Left colon (tissue), 2 donors: ENCODE measurements at regions not wholly inside any gene's neighbourhood (a gene's known extent, or its start where the extent isn't known, plus 50 kb on each side); places are given as distances from the start of the nearest gene placed in this dataset.
"Not testable (repeated sequence)": the region's sequence is repeated elsewhere in the genome, so short reads cannot be mapped to it uniquely, and the experiment has no call there.

ENCODE experiments used
- ATAC-seq: fragments of 200-7000 bp; cut with Tn5 transposase; one replicate; pipeline ENCODE4 v1.9.1; 2020; ENCODE audit warnings: mild to moderate bottlenecking, moderate library complexity
- DNase-seq, 2 donors: peaks; one replicate each; pipeline ENCODE4 v3.0.0-alpha.2; 2020
- intact Hi-C, 2 donors: fragments of 100-400 bp; cut with DNase I in 1 of 2; cut with micrococcal nuclease in 1 of 2; formaldehyde crosslinking; loops; one replicate each; pipeline versions ENCODE4 v1.11.2 to v1.14.0; 2022; cut with DNase I, micrococcal nuclease
- donor health status: DM: no; HTN: no; CAD: no.
- donor health status: DM: yes; HTN: yes; CAD: no.

DNA sequence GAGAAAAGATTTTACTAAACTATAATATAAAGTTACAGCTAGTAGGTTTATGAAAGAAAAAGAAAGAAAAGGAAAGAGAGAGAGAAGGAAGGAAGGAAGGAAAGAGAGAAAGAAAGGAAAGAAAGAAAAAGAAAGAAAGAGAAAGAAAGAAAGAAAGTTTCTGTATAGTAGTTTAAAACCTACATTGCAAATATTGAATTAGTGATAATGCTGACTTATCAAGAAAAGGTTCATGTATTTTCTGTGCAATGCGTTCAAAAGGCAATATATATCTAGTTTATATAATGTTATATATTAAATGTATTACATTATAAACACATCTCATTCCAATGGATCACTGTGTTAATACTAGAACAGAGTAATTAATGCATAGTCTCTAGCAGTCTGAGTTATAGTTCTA, 648.4 kb downstream of the ZBBX start:
- no peak for ATAC-seq
- intact Hi-C loops, result no loop called here
- no peak for DNase-seq

DNA sequence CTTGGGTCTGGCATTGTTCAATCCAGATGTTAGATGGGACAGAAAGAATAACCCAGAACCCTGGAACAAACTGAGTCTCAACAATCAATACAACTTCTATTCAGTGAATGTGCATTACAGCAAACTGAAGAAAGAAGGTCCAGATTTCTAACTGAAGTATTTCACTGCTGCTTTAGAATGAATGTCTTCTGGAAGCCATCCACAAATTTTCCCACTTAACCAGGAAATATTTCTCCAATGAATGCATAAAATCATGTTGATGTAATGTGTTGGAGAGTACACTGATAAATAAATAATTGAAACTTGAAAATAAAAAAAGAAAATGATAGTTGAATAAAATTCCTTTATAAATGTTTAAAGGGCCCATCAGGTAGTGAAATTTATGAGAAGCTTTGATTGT, 658.6 kb downstream of the ZBBX start:
- intact Hi-C loops, result no loop called here
- no peak for DNase-seq

DNA sequence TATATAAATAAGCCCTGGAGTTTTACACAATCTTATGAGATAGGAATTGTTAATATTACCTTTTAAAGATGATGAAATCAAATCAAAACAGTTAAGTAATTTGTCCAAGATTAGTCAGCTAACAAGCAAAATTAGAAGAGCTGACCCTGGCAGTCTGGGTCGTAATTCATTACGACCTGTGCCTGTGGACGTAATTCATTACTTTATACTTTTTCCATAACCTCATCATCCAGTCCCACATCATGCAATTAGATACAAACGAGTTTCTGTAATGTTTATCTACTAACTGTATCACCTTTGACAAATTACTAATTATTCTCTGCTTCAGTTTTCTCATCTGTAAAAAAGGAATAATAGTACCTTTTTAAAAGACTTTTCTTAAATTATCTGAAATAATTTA, 665.9 kb downstream of the ZBBX start:
- ATAC-seq, result no peak
- intact Hi-C loops, result no loop called here

More for the DNA sequence above, 658.6 kb downstream of the ZBBX start:
- no peak for ATAC-seq

DNA sequence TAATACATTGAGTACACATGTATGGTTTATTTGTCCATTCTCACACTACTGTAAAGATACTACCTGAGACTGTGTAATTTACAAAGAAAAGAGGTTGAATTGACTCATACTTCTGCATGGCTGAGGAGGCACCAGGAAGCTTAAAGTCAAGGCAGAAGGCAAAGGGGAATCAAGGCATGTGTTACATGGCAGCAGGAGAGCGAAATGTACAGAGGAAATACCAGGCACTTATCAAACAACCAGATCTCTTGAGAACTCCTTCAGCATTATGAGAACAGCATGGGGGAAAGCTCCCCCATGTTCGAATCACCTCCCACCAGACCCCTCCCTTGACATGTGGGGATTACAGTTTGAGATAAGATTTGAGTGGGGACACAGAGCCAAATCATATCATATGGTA, 666.3 kb downstream of the ZBBX start:
- intact Hi-C loops, result no loop called here
- DNase-seq (no peak), ATAC-seq (no peak)

More for the DNA sequence above, 665.9 kb downstream of the ZBBX start:
- DNase-seq, result no peak

DNA sequence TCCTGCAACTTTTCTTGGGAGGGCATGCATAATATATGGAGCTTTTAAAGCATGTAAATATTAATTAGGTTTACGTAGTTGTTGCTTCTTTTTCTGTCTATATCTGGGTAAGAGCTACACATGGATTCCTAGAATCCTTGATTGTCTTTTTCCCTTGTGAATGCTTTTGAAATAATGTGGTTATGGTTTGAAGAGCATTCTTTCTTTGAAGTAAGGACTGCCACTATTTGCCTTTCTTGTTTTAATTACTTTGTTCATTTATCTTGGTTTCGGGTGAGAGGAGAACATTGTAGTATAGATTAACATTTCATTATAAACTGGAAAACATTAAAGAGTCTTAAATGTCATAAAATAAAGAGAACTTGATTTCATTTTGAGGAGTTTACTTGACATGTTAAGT, 674.0 kb downstream of the ZBBX start:
- DNase-seq, result no peak
- ATAC-seq, result no peak
- intact Hi-C loops, result no loop called here

DNA sequence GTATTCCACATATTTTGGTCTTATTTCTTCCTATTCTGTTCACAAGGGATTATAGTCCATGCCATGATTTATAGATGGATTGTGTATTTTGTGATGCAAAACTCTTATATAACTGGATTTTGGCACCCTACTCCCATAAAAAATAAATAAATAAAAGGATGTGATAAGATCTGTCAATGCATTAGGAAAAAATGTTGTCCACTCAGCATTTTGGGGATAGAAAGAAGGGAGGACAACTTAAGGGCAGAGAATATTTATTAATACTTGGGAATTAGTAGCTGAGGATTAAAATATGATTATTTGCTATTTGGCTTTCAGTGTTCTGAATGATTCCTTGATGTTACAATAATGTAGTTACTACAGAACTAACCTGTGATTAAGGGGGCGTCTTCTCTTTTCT, 682.6 kb downstream of the ZBBX start:
- ATAC-seq, result no peak
- intact Hi-C loops, result no loop called here
- no peak for DNase-seq

DNA sequence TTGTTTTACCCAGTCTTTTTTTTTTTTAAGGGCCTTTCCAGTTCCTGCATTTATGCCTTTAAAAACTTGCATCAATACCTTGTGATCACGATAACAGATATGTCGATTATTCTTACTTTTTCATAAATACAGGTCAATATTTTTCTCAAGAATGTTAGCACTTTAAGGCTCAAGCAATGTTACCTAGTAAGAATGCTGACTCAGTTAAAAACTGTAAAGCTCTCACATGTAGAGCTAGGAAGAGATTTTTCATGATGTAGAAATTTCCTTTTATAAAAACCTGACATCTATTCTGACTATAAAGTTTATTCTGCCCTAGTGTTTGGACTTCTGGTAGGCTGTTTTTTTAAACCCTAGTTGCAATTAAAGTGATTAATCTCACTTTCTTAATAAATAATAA, 684.0 kb downstream of the ZBBX start:
- intact Hi-C loops, result no loop called here
- no peak for DNase-seq

DNA sequence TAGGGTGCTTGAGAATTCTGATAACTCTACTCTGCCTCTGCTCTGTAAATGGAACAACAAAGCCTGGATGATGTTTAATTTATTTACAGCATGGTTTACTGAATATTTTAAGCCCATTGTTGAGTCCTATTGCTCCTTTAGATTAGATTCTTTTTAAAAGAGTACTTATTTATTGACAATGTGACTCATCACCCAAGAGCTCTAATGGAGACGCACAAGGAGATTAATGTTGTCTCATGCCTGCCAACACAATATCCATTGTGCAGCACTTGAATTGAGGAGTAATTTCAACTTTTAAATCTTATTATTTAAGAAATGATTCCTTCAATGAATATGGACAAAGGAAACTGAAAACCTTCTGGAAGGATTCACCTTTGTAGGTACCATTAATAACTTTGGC, 691.4 kb downstream of the ZBBX start:
- DNase-seq, result no peak
- ATAC-seq, result no peak
- intact Hi-C loops, result no loop called here

More for the DNA sequence above, 684.0 kb downstream of the ZBBX start:
- no peak for ATAC-seq

DNA sequence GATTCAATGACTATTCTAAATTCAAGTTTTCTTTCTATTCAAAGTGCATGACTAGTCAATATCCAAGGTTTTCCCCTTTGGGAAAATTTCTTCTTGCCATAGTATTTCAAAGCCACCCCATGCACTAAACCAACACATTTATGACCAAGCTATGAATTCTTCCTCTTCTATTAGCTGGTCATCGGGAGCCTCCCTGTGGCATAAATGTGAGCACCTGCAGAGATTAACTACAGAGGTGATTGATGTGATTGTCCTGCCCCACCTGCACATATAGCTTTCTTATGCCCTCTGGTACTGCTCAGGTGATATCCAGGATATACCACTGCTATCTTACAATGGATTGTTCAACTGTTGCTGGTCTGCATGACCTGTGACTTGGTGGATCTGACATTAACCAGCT, 694.9 kb downstream of the ZBBX start:
- ATAC-seq (no peak), DNase-seq (no peak)
- intact Hi-C loops, result no loop called here

DNA sequence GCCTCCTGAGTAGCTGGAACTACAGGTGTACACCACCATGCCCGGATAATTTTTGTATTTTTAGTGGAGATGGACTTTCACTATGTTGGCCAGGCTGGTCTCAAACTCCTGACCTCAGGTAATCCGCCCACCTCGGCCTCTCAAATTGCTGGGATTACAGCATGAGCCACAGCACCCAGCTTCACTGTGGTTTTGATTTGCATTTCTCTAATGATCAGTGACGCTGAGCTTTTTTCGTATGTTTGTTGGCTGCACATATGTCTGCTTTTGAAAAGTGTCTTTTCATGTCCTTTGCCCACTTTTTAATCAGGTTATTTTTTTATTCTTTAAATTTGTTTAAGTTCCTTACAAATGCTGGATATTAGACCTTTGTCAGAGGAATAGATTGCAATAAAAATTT, 696.0 kb downstream of the ZBBX start:
- ATAC-seq, intact Hi-C loops: not testable (repeated sequence)

DNA sequence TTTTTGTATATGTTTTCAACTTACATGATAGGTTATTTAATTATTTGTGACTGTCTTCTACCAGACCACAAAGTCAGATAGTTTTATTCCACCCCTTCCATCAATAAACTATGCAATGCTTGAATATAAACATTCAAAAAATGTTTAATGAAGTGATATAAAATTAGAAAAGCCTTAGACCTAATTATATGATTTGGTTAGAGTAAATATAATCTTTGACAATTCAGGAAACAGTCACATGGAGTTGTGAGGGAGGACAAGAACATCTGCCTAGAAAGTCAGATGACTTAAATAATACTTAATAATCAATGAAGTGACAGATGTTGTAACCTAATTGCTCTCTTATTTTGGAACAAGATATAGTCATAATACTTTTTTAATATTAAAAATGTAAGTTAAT, 710.3 kb downstream of the ZBBX start:
- ATAC-seq (no peak), DNase-seq (no peak)
- intact Hi-C loops, result no loop called here

More for the DNA sequence above, 696.0 kb downstream of the ZBBX start:
- DNase-seq, result not testable (repeated sequence)

DNA sequence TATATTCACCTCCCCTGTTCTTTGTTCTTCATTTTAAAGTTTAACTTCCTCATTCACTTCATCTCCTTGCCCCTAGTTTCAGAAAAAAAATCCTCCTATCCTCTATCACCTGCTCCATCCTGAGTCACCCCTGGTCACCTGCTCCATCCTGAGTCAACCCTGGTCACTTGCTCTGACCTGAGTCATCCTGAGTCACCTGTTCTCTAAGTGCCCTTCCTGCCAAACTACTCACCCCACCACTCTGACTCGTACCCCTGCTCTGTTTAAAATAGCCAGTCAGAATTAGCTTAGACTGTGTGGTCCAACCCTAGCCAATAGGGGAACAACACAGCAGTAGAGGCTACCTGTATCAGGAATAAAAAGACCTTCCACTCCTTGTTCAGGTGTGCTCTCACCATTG, 716.9 kb downstream of the ZBBX start:
- intact Hi-C loops, result no loop called here
- ATAC-seq, result no peak
- no peak for DNase-seq

DNA sequence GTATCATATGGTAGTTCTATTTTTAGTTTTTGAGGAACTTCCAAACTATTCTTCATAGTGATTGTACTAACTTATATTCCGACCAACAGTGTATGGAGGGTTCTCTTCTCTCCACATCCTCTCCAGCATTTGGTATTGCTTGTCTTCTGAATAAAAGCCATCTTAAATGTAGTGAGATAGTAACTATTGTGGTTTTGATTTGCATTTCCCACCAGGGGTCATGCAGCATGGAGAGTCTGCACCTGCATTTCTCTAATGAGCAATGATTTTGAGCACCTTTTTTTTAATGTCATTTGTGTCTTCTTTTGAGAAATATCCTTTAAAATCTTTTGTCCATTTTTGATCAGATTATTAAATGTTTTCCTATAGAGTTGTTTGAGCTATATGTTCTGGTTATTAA, 718.5 kb downstream of the ZBBX start:
- intact Hi-C loops, result no loop called here
- ATAC-seq (no peak), DNase-seq (no peak)

DNA sequence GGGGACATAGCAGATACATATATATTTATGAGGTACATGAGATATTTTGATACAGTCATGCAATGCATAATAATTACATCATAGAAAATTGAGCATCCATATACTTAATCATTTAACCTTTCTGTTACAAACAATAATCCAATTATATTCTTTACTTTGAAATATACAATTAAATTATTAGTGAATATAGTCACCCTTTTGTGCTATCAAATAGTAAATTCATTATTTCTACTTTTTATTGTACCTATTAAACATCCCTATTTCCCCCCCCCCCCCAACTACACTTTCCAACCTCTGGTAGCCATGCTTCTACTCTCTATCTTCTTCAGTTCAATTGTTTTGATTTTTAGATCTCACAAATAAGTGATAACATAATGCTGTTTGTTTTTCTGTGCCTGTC, 719.1 kb downstream of the ZBBX start:
- DNase-seq (no peak), ATAC-seq (no peak)
- intact Hi-C loops, result no loop called here

DNA sequence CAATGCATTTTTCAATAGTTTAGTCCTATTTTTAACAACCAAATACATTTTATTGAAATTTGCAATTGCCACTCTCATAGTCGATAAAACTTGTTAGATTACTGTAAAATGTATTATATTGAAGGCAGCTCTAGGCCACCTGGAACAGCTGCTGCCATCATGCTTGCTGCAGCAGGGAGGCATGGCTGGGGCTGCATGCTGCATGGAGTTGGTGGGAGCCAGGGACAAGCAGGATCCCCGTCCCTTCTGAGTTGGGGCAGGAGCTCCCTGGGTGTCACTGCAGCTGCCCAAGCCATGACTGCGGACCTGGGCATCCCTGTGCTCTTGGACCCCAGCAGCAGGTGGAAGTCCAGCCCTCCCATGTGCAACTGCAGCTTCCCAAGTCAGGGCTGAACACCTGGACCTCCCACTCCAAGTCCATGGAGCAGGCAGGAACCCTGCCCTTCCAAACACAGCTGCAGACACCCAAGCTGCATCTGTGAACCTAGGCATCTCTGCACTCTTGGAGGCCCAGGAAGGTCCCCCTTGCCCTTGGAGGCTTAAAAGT, 742.0 kb downstream of the ZBBX start:
- ATAC-seq (no peak), DNase-seq (no peak)
- intact Hi-C loops, result no loop called here

DNA sequence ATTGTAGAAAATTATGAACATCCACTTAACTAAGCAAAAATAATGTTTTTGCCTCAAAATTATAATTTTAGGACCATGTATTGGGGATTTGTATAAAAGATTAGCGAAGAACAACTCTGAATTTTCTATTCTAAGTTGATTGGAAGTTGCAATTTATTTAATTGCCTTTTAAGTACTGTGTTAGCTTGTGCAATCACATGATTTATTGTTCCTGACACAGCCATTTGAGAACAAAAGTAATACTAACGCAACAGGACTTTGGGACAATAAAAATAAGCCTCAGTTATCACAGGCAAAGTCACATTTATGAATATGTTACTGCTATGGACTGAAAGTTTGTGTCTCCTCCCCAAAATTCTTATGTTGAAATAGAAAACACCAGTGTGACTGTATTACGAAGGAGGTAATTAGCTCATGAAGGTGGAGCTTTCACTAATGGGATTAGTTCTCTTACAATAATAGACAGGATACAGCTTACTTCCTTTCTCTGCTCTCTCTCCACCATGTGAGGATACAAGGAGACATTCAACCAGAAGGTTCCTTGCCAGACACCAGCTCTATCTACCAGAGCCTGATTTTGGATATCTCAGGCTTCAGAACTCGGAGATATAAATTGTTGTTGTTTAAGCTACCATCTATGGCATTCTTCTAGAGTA, 745.9 kb downstream of the ZBBX start:
- ATAC-seq (no peak), DNase-seq (no peak)
- intact Hi-C loops, result no loop called here

DNA sequence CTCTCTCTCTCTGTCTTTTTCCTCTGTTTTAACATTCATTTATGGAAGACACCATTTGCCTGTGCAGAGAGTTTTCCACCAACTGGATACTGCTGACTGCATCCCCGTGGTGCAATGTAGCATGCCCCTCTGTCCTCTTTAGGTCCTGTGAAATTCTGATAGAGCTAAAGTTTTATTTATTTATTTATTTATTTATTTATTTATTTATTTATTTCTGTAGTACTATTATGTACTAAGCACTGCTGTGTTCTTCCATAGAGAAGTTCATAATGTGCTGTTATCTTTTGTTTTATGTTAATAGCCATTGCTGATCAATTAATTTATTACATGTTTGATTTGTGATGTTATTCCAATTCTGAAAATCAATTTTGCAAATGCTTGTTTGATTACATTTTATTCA, 749.9 kb downstream of the ZBBX start:
- intact Hi-C loops, result no loop called here
- ATAC-seq (no peak), DNase-seq (no peak)

DNA sequence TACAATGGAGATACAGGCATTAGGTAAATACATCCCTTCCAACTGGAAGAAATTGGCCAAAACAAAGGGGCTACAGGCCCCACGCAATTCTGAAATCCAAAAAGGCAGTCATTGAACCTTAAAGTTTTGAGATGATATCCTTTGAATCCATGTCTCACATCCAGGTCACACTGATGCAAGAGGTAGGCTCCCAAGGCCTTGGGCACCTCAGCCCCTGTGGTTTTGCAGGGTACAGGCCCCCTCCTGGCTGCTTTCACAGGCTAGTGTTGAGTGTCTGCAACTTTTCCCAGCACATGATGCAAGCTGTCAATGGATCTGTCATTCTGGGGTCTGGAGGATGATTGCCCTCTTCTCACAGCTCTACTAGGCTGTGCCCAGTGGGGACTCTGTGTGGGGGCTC, 766.7 kb downstream of the ZBBX start:
- intact Hi-C loops, result no loop called here
- no peak for DNase-seq
- ATAC-seq, result no peak

DNA sequence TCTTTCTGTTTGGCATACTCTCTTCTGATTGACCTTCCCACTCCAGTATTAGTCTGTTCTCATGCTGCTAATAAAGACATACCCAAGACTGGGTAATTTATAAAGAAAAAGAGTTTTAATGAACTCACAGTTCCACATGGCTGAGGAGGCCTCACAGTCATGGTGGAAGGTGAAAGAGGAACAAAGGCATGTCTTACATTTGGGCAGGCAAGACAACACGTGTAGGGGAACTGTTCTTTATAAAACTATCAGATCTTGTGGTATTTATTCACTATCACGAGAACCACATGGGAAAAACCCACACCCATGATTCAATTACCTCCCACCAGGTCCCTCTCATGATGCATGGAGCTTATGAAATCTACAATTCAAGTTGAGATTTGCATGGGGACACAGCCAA, 767.3 kb downstream of the ZBBX start:
- intact Hi-C loops, DNase-seq, ATAC-seq: not testable (repeated sequence)

DNA sequence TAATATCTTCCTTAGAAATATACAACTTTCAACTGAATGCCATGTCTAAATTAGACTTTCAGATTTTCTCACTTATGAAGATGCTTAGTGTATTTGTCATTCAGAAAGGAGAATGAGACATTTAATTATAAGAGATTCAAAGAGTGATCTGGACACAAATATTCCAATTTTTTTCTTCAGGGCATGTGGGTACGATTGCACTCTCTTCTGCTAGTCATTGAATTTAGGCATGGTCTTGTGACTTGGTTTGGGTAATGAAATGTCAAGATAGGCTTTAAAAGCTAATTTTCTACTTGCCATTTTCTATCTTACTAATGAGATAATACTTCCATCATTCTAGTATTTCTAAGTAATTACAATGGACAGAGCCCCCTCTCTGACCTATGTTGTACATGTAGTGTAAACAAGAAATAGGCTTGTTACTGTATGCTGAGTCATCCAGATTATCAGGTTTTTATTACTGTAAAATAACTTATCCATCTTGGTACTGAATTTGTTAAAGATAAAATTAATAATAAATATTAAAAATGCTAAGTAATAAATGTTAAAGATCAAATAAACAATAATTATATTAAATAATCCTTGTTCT, 770.8 kb upstream of the BCHE start:
- intact Hi-C loops, result no loop called here
- no peak for DNase-seq
- no peak for ATAC-seq

DNA sequence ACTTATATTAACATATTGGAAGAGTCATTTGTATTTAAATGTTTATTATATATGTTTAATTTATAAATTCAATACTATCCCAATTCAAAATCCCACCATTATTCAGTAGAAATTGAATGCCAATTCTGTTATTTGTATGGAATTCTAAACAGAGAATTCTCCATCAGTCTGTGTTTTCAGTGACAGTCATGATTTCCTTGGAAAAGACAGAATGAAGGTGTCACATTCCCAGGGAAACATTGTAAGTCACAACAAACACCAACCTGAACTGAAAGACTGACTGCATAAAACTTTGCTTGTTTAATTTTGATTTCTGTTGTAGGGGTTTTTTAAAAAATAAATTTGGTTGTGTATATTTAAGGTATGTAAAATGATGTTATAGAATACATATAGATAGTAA, 769.8 kb upstream of the BCHE start:
- ATAC-seq (no peak), DNase-seq (no peak)
- intact Hi-C loops, result no loop called here
